ENCODE measurements at regions not wholly inside any gene's neighbourhood (a gene's known extent, or its start where the extent isn't known, plus 50 kb on each side); places are given as distances from the start of the nearest gene placed in this dataset.

DNA sequence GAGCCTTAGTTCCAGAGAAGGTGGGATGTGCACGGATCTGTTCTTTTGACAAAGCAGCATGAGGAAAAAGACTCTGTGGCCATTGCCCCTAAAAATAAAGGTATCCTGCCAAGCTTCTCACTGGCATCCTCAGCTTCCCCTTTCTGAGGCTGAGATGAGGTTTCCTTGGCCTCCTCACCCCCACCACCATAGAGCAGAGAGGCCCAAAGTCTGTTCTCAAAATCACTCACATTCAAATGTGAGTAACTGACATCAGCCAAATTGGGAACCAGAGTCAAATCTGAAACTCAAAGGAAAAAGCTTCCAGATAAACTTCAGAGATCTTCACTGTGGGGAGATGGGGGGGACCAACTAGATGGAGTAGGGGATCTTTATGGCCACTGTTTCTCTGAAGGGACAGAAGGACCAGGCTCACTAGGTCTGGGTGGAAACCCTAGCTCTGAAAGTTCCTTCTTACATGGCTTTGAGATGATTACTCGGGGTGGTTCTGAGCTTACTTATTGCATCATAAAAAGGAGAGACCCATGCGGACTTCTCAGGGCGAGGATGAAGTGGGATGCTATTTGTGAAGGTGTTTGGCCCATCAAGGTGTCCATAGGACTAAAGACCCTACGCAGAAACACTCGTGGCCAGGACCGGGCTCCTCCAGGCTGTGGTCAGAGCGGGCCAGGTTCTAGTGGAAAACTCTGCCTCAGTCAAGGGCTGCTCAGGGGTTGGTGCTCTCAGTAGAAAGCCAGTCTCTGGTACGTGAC lies 61.5 kb upstream of the MEF2A start (continued):
- TF ChIP-seq MXI1 (IDR thresholded peaks at IDR 0.05; ENCODE audit: low read depth, low read length) (no peak), RAD51 (IDR thresholded peaks at IDR 0.05) (no peak), TCF7 (IDR thresholded peaks at IDR 0.05; ENCODE audit: borderline replicate concordance) (peak; percentile 51; the same call in 1 of the 2 replicates), MTA3 (IDR thresholded peaks at IDR 0.05; ENCODE audit: borderline replicate concordance, low read length) (no peak), FOXM1 (IDR thresholded peaks at IDR 0.05; ENCODE audit: low read depth, low read length) (no peak), SMAD1 (IDR thresholded peaks at IDR 0.05; ENCODE audit: low read depth, partially characterized antibody) (no peak), POU2F2 (IDR thresholded peaks at IDR 0.05; ENCODE audit: borderline replicate concordance, low read depth, low read length) (peak; percentile 63; the same call in 1 of the 3 replicates), ZNF207 (IDR thresholded peaks at IDR 0.05; ENCODE audit: borderline replicate concordance) (no peak), NFXL1 (IDR thresholded peaks at IDR 0.05; ENCODE audit: borderline replicate concordance) (no peak), BCL11A (IDR thresholded peaks at IDR 0.05; ENCODE audit: low read depth, low read length) (peak; percentile 58; the same call in 1 of the 2 replicates), RUNX3 (IDR thresholded peaks at IDR 0.05; ENCODE audit: low read length) (no peak), BHLHE40 (IDR thresholded peaks at IDR 0.05; ENCODE audit: borderline replicate concordance in 1 of 2, low read depth in 2 of 2, low read length in 1 of 2) (no peak), NR2C2 (IDR thresholded peaks at IDR 0.05; ENCODE audit: borderline replicate concordance, control insufficient read depth, insufficient read length, low read depth) (no peak), CHD4 (IDR thresholded peaks at IDR 0.05) (no peak), CBX5 (IDR thresholded peaks at IDR 0.05; ENCODE audit: low read depth) (no peak), MYB (IDR thresholded peaks at IDR 0.05; ENCODE audit: borderline replicate concordance, low read depth, low read length) (peak; percentile 81), JUND (IDR thresholded peaks at IDR 0.05; ENCODE audit: low read depth, low read length) (no peak; the same call in 1 of the 2 replicates), SREBF1 (IDR thresholded peaks at IDR 0.05; ENCODE audit: low read length) (no peak), ASH2L (IDR thresholded peaks at IDR 0.05; ENCODE audit: borderline replicate concordance, low read depth) (no peak), CBFB (IDR thresholded peaks at IDR 0.05; ENCODE audit: low read depth) (peak; percentile 69; the same call in 1 of the 2 replicates), POLR2AphosphoS5 (IDR thresholded peaks at IDR 0.05; ENCODE audit: low read length) (no peak), EZH2 (IDR thresholded peaks at IDR 0.05; ENCODE audit: borderline replicate concordance, control insufficient read depth, low read depth, low read length) (no peak), MTA2 (IDR thresholded peaks at IDR 0.05; ENCODE audit: low read depth) (peak; percentile 59)
- TF ChIP-seq, protein P1, sequence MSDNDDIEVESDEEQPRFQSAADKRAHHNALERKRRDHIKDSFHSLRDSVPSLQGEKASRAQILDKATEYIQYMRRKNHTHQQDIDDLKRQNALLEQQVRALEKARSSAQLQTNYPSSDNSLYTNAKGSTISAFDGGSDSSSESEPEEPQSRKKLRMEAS (IDR thresholded peaks at IDR 0.05; ENCODE audit: low read depth, low read length): no peak
- TF ChIP-seq, protein P2, sequence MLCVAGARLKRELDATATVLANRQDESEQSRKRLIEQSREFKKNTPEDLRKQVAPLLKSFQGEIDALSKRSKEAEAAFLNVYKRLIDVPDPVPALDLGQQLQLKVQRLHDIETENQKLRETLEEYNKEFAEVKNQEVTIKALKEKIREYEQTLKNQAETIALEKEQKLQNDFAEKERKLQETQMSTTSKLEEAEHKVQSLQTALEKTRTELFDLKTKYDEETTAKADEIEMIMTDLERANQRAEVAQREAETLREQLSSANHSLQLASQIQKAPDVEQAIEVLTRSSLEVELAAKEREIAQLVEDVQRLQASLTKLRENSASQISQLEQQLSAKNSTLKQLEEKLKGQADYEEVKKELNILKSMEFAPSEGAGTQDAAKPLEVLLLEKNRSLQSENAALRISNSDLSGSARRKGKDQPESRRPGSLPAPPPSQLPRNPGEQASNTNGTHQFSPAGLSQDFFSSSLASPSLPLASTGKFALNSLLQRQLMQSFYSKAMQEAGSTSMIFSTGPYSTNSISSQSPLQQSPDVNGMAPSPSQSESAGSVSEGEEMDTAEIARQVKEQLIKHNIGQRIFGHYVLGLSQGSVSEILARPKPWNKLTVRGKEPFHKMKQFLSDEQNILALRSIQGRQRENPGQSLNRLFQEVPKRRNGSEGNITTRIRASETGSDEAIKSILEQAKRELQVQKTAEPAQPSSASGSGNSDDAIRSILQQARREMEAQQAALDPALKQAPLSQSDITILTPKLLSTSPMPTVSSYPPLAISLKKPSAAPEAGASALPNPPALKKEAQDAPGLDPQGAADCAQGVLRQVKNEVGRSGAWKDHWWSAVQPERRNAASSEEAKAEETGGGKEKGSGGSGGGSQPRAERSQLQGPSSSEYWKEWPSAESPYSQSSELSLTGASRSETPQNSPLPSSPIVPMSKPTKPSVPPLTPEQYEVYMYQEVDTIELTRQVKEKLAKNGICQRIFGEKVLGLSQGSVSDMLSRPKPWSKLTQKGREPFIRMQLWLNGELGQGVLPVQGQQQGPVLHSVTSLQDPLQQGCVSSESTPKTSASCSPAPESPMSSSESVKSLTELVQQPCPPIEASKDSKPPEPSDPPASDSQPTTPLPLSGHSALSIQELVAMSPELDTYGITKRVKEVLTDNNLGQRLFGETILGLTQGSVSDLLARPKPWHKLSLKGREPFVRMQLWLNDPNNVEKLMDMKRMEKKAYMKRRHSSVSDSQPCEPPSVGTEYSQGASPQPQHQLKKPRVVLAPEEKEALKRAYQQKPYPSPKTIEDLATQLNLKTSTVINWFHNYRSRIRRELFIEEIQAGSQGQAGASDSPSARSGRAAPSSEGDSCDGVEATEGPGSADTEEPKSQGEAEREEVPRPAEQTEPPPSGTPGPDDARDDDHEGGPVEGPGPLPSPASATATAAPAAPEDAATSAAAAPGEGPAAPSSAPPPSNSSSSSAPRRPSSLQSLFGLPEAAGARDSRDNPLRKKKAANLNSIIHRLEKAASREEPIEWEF (IDR thresholded peaks at IDR 0.05; ENCODE audit: insufficient replicate concordance, low read depth, low read length): no peak
- TF ChIP-seq, protein P3, sequence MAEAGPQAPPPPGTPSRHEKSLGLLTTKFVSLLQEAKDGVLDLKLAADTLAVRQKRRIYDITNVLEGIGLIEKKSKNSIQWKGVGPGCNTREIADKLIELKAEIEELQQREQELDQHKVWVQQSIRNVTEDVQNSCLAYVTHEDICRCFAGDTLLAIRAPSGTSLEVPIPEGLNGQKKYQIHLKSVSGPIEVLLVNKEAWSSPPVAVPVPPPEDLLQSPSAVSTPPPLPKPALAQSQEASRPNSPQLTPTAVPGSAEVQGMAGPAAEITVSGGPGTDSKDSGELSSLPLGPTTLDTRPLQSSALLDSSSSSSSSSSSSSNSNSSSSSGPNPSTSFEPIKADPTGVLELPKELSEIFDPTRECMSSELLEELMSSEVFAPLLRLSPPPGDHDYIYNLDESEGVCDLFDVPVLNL (IDR thresholded peaks at IDR 0.05; ENCODE audit: low read depth, low read length): no peak
